Endothelial cell of umbilical vein (primary cell): ENCODE measurements at regions not wholly inside any gene's neighbourhood (a gene's known extent, or its start where the extent isn't known, plus 50 kb on each side); places are given as distances from the start of the nearest gene placed in this dataset.

Experiments used
- BruUV-seq: library from RNA; stranded (reverse); fragments of 400-500 nt; replicated peaks from 2 replicates; lab custom pipeline; 2021; lab: Mats Ljungman, UMichigan
- CTCF ChIA-PET: fragments of 300-600, 350-600 bp; sonication (Branson Sonifier 250); formaldehyde crosslinking; loops from one replicate; lab custom pipeline; 2021; ENCODE audit warnings: antibody characterized with exemption, inconsistent platforms; lab: Charles Lee
- POLR2A ChIA-PET: fragments of 300-600, 350-600 bp; sonication (Branson Sonifier 250); formaldehyde crosslinking; loops from one replicate; lab custom pipeline; 2021; ENCODE audit warnings: antibody characterized with exemption, inconsistent platforms; lab: Charles Lee
- DNase-seq: peaks from one replicate; pipeline ENCODE4 v3.0.0-alpha.2; 2011; ENCODE audit warnings: low read depth, low spot score
- FAIRE-seq: peaks from 2 replicates; lab custom pipeline; 2011; peaks lifted over from hg19 to GRCh38; lab: Jason Lieb, UNC
- H2AFZ ChIP-seq: 2 replicates; pipeline ENCODE4 v1.6.0; 2012; ENCODE audit warnings: low read depth, low read length, control low read depth, inconsistent platforms
- H3K27ac ChIP-seq: 2 replicates; pipeline ENCODE4 v1.5.1; 2011; ENCODE audit warnings: low read depth, mild to moderate bottlenecking, control low read depth, low read length, moderate library complexity; ENCODE audit not compliant: insufficient read depth
- H3K27me3 ChIP-seq, 2 experiments: 2 replicates each; pipeline versions ENCODE4 v1.6.0 to v1.6.1; 2011; ENCODE audit warnings: low read length in 2 of 2, mixed read lengths in 1 of 2; ENCODE audit not compliant: control insufficient read depth in 2 of 2, insufficient read depth in 2 of 2
- H3K36me3 ChIP-seq, 2 experiments: 2 replicates in 1 of 2; 3 replicates in 1 of 2; pipeline ENCODE4 v1.5.1; 2011; ENCODE audit warnings: low read length in 2 of 2, mild to moderate bottlenecking in 1 of 2, moderate library complexity in 1 of 2; ENCODE audit not compliant: control insufficient read depth in 2 of 2, insufficient read depth in 2 of 2; ENCODE audit errors: extremely low read depth in 1 of 2
- H3K4me1 ChIP-seq: 3 replicates; pipeline ENCODE4 v1.5.1; 2011; ENCODE audit warnings: mild to moderate bottlenecking, low read length; ENCODE audit not compliant: control insufficient read depth, insufficient read depth; ENCODE audit errors: extremely low read depth
- H3K4me2 ChIP-seq: 2 replicates; pipeline ENCODE4 v1.6.1; 2011; ENCODE audit warnings: low read length, control low read depth, mixed read lengths; ENCODE audit not compliant: insufficient read depth
- H3K4me3 ChIP-seq, 3 experiments: fragments of 200-600 bp in 1 of 3; sonication (generic), shearing (Covaris generic) in 1 of 3; replicated peaks in 1 of 3; 2 replicates each; pipeline ENCODE4 v1.5.1; 2011 to 2016; ENCODE audit warnings: control low read depth in 3 of 3, low read length in 3 of 3, mild to moderate bottlenecking in 2 of 3, inconsistent platforms in 1 of 3, low read depth in 1 of 3, moderate library complexity in 1 of 3; ENCODE audit not compliant: insufficient read depth in 1 of 3
- H3K79me2 ChIP-seq: 2 replicates; pipeline ENCODE4 v1.6.0; 2012; ENCODE audit warnings: low read length, inconsistent platforms; ENCODE audit not compliant: control insufficient read depth, insufficient read depth
- H3K9ac ChIP-seq: replicated peaks from 2 replicates; pipeline ENCODE3; 2011; ENCODE audit warnings: low read length, control low read depth; ENCODE audit not compliant: insufficient read depth; ENCODE audit errors: extremely low read depth
- H3K9me1 ChIP-seq: replicated peaks from 3 replicates; pipeline ENCODE4 v1.6.0; 2011; ENCODE audit warnings: mild to moderate bottlenecking, low read length; ENCODE audit not compliant: control insufficient read depth, insufficient read depth; ENCODE audit errors: extremely low read depth
- H3K9me3 ChIP-seq: replicated peaks from 2 replicates; pipeline ENCODE4 v1.5.1; 2012; ENCODE audit warnings: low read length, inconsistent platforms; ENCODE audit not compliant: control insufficient read depth, insufficient read depth
- H4K20me1 ChIP-seq: replicated peaks from 2 replicates; pipeline ENCODE3; 2011; ENCODE audit warnings: mild to moderate bottlenecking, low read length; ENCODE audit not compliant: control insufficient read depth, insufficient read depth; ENCODE audit errors: extremely low read depth
- EZH2 ChIP-seq: IDR thresholded peaks from 2 replicates; pipeline ENCODE4 v1.6.1; 2012; ENCODE audit warnings: borderline replicate concordance, low read depth, mild to moderate bottlenecking, moderate library complexity, low read length, inconsistent platforms; ENCODE audit not compliant: severe bottlenecking
- FOS ChIP-seq: IDR thresholded peaks from 2 replicates; pipeline ENCODE4 v1.6.1; 2011; ENCODE audit warnings: mild to moderate bottlenecking, low read length, moderate library complexity, borderline replicate concordance; ENCODE audit not compliant: insufficient read depth
- GATA2 ChIP-seq: IDR thresholded peaks from 2 replicates; pipeline ENCODE4 v1.7.0; 2011; ENCODE audit warnings: low read depth, mild to moderate bottlenecking, moderate library complexity, mixed read lengths, low read length; ENCODE audit not compliant: insufficient read length, insufficient read depth
- JUN ChIP-seq: IDR thresholded peaks from 2 replicates; pipeline ENCODE4 v1.6.1; 2011; ENCODE audit warnings: borderline replicate concordance, low read depth; ENCODE audit not compliant: insufficient read length, insufficient read depth
- MYC ChIP-seq: IDR thresholded peaks from one replicate; pipeline ENCODE4 v1.6.1; 2011; ENCODE audit warnings: mild to moderate bottlenecking, low read depth, low read length
- POLR2A ChIP-seq: IDR thresholded peaks from 2 replicates; pipeline ENCODE4 v1.6.1; 2012; ENCODE audit warnings: low read depth, mild to moderate bottlenecking, control low read depth, low read length
- POLR2AphosphoS5 ChIP-seq: IDR thresholded peaks from 2 replicates; pipeline ENCODE4 v1.6.1; 2012; ENCODE audit warnings: low read depth, mild to moderate bottlenecking, control low read depth, low read length, moderate library complexity; ENCODE audit not compliant: insufficient read depth
- dilution Hi-C: fragments of 300-500 bp; cut with MboI; formaldehyde crosslinking; loops from one replicate; pipeline ENCODE4 v1.15.0; 2019; ENCODE audit warnings: low sequenced_read_pairs; ENCODE audit not compliant: extremely low pct_ligation_motif_present
- intact Hi-C: fragments of 100-400 bp; cut with micrococcal nuclease; formaldehyde crosslinking; loops from one replicate; pipeline ENCODE4 v1.10.0; 2022
- TF ChIP-seq, protein P1 (sequence below): IDR thresholded peaks from 2 replicates; pipeline ENCODE4 v1.6.1; 2011; ENCODE audit not compliant: insufficient read depth, insufficient read length
- TF ChIP-seq, protein P2 (sequence below), 2 donors: IDR thresholded peaks; 1 replicate in 1 of 2; 2 replicates in 1 of 2; pipeline ENCODE4 v1.5.1; 2011; ENCODE audit warnings: low read length in 2 of 2, mild to moderate bottlenecking in 2 of 2, moderate library complexity in 2 of 2, control low read depth in 1 of 2, inconsistent platforms in 1 of 2, low read depth in 1 of 2; ENCODE audit not compliant: insufficient read depth in 1 of 2; ENCODE audit errors: extremely low read depth in 1 of 2

DNA sequence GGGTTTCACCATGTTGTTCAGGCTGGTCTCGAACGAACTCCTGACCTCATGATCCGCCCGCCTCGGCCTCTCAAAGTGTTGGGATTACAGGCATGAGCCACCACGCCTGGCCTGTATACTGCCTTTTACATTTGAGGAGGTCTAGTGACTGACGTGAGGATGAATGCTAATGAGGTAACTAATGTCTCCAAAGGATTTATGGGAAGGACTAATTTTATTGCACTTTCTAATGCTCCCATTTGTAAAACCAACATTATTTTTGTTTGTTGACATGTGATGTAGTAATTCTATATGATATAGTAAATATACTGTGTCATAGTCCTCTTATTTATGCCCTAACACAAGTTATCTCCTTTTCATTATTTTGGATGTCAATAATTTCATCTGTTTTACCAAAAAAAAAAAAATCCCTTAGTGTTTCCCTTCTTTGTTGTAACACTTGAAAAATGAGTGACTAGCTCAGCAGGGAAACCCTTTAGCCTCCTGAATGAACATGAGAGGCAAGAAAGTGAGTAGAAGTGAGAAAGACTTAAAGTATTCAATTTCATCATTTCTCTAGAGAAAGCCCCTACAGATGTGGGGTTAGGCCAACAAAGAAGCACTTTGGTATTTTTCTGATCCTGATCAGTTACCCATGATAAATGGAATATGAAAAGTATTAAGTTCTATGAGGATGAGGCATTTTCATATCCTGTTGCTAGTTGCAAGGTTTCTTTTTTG is 596.9 kb upstream of the PCDH15 start:
- CTCF ChIA-PET: no interaction called here
- no peak for FAIRE-seq
- no peak for DNase-seq
- TF ChIP-seq MYC (no peak), FOS (no peak), POLR2A (no peak), GATA2 (no peak), JUN (no peak), EZH2 (no peak), POLR2AphosphoS5 (no peak)
- TF ChIP-seq, protein P1, sequence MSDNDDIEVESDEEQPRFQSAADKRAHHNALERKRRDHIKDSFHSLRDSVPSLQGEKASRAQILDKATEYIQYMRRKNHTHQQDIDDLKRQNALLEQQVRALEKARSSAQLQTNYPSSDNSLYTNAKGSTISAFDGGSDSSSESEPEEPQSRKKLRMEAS: no peak
- TF ChIP-seq, protein P2, sequence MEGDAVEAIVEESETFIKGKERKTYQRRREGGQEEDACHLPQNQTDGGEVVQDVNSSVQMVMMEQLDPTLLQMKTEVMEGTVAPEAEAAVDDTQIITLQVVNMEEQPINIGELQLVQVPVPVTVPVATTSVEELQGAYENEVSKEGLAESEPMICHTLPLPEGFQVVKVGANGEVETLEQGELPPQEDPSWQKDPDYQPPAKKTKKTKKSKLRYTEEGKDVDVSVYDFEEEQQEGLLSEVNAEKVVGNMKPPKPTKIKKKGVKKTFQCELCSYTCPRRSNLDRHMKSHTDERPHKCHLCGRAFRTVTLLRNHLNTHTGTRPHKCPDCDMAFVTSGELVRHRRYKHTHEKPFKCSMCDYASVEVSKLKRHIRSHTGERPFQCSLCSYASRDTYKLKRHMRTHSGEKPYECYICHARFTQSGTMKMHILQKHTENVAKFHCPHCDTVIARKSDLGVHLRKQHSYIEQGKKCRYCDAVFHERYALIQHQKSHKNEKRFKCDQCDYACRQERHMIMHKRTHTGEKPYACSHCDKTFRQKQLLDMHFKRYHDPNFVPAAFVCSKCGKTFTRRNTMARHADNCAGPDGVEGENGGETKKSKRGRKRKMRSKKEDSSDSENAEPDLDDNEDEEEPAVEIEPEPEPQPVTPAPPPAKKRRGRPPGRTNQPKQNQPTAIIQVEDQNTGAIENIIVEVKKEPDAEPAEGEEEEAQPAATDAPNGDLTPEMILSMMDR (IDR thresholded peaks at IDR 0.05; ENCODE audit: extremely low read depth in 1 of 2, insufficient read depth in 1 of 2, low read depth in 1 of 2, low read length in 2 of 2): no peak
- Histone ChIP-seq H3K4me3 (no peak overlapping the region), H3K4me2 (no peak overlapping the region), H3K9ac (no peak overlapping the region), H2AFZ (no peak overlapping the region), H3K36me3 (no peaks in the 10 kb centered on the region), H4K20me1 (no peaks in the 10 kb centered on the region), H3K9me3 (no peaks in the 10 kb centered on the region), H3K9me1 (no peaks in the 10 kb centered on the region), H3K4me1 (peaks cover 6% of the 10 kb centered on the region), H3K79me2 (no peaks in the 10 kb centered on the region), H3K27me3 (no peaks in the 10 kb centered on the region), H3K27ac (no peak overlapping the region)
- dilution Hi-C loops (no loop called here), intact Hi-C loops (no loop called here)
- POLR2A ChIA-PET: no interaction called here
- no TSS peak for BruUV-seq
